Rectal smooth muscle tissue (tissue), 1 donor: ENCODE measurements at regions not wholly inside any gene's neighbourhood (a gene's known extent, or its start where the extent isn't known, plus 50 kb on each side); places are given as distances from the start of the nearest gene placed in this dataset.
"Not testable (repeated sequence)": the region's sequence is repeated elsewhere in the genome, so short reads cannot be mapped to it uniquely, and the experiment has no call there.

Experiments
- H3K27ac ChIP-seq: one replicate; pipeline ENCODE4 v1.7.0; 2013; ENCODE audit warnings: low read depth, low read length, inconsistent platforms
- H3K27me3 ChIP-seq: one replicate; pipeline ENCODE4 v1.7.0; 2013; ENCODE audit warnings: low read length; ENCODE audit not compliant: control insufficient read depth, insufficient read depth
- H3K36me3 ChIP-seq: one replicate; pipeline ENCODE4 v1.7.0; 2013; ENCODE audit warnings: low read length; ENCODE audit not compliant: control insufficient read depth, insufficient read depth
- H3K4me1 ChIP-seq: one replicate; pipeline ENCODE4 v1.7.0; 2013; ENCODE audit warnings: low read length; ENCODE audit not compliant: control insufficient read depth, insufficient read depth
- H3K4me3 ChIP-seq: one replicate; pipeline ENCODE4 v1.7.0; 2013; ENCODE audit warnings: low read length
- H3K9ac ChIP-seq: one replicate; pipeline ENCODE4 v1.7.0; 2013; ENCODE audit warnings: low read length

DNA sequence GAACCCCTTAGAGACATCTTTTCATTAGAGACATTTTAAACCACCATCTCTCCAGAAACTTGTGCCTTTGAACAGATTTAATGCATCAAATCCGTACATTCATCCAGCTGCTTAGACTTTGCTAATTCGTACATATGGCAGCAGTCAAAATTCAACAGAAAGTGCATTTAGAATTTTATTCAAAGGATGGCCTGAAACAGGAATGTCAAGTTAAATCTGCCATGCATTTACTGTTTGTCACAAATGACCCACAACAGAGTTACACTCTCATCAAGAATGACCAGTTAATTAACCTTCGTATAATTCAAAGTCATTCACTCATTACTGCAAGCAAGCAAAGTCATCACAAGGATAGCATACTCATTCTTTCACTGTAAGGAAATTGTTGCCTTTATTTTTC lies 284.3 kb downstream of the SLC7A11 start:
- no peaks in the 10 kb centered on the region for H3K36me3 ChIP-seq

GRCh38 chr4:137956256-137956655 lies 285.9 kb downstream of the SLC7A11 start:
- Histone ChIP-seq H3K27ac (no peak overlapping the region), H3K4me3 (no peak overlapping the region), H3K36me3 (no peaks in the 10 kb centered on the region), H3K9ac (no peak overlapping the region), H3K4me1 (no peaks in the 10 kb centered on the region), H3K27me3 (no peaks in the 10 kb centered on the region)

More for the DNA sequence above, 284.3 kb downstream of the SLC7A11 start:
- H3K4me1 ChIP-seq = no peaks in the 10 kb centered on the region
- H3K4me3 ChIP-seq = no peak overlapping the region
- H3K27me3 ChIP-seq = no peaks in the 10 kb centered on the region
- no peak overlapping the region for H3K27ac ChIP-seq
- no peak overlapping the region for H3K9ac ChIP-seq

DNA sequence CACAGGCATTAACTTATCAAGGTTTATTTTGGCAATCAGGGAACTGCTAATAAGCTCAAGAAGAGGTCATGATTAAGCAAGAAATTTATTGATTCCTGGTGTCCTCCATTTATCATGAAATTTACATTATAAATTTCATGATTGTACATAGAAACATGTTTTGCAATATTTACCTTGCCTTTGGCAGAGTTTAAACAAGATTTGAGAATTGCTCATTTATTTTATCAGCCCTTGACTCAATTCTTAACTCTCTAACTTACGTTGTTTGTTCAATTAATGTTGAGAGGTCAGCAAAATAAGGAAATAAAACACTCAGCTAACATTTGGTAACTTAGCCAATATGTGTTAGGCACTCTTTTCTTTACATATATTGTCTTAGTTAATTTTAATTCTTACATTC lies 286.6 kb downstream of the SLC7A11 start:
- Histone ChIP-seq H3K9ac (no peak overlapping the region), H3K27me3 (no peaks in the 10 kb centered on the region), H3K4me1 (no peaks in the 10 kb centered on the region), H3K4me3 (no peak overlapping the region), H3K36me3 (no peaks in the 10 kb centered on the region), H3K27ac (no peak overlapping the region)

DNA sequence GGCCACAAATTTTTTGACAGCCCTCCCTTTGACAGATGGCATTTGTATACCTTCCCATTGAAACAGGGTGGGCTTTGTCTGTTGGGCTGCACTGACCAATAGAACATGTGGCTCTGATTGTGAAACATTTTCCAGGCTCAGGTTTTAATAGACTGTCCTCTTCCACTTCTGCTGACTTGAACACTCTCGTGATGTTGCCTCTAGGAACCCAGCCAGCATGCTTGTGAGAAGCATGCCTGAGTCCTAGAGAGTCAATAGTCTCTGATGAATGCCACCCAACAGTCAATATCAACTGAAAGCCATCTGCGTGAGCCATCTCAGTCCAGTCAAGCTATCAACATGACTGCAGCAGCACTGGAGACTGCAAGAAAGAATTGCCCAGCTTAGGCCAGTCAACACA lies 290.0 kb downstream of the SLC7A11 start:
- H3K4me3 ChIP-seq = no peak overlapping the region
- H3K9ac ChIP-seq = no peak overlapping the region
- H3K4me1 ChIP-seq = no peaks in the 10 kb centered on the region
- no peaks in the 10 kb centered on the region for H3K27me3 ChIP-seq
- H3K36me3 ChIP-seq = no peaks in the 10 kb centered on the region
- H3K27ac ChIP-seq = no peak overlapping the region

GRCh38 chr4:137950286-137950685 lies 291.9 kb downstream of the SLC7A11 start:
- no peak overlapping the region for H3K9ac ChIP-seq
- no peaks in the 10 kb centered on the region for H3K27me3 ChIP-seq
- no peaks in the 10 kb centered on the region for H3K4me1 ChIP-seq
- H3K36me3 ChIP-seq = no peaks in the 10 kb centered on the region
- H3K27ac ChIP-seq = no peak overlapping the region
- no peak overlapping the region for H3K4me3 ChIP-seq

- no peaks in the 10 kb centered on the region for H3K36me3 ChIP-seq
These were observed 292.4 kb downstream of the SLC7A11 start for GRCh38 chr4:137949746-137950145.

DNA sequence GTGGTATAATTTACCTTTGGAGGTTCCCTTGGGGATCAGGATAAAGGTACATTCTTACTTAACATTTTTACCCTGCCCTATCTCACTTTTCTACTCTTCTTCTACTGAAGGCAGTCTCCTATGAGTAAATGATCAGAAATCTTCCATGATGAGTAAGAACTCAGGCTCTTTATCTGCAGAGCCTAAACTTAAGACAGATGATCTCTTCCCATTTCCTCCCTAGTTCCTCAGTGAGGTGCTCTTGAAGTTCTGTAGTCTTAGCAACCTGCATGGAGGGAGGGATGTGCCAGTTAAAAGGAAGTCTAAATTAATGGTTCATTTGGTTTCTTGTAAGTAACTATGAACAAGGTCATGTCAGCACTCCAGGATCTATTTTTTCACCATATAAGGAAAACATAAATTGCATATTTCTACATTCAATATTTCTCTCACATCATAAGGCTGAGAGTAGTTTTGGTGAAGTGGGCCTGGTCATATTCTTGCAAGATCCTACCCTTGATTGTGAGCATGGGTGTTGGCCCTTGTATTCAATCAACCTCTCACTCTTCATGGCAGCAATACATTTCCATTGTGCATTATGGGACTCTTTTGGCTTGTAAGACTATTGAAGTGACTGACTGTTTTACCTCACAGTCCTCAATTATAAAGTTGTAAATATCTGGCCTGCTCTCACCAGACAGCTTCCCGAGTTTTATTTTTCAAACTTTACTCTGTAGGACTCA lies 295.5 kb downstream of the SLC7A11 start:
- H3K4me1 ChIP-seq = no peaks in the 10 kb centered on the region
- no peak overlapping the region for H3K4me3 ChIP-seq
- H3K27ac ChIP-seq = no peak overlapping the region
- no peak overlapping the region for H3K9ac ChIP-seq
- no peaks in the 10 kb centered on the region for H3K27me3 ChIP-seq
- no peaks in the 10 kb centered on the region for H3K36me3 ChIP-seq

More at GRCh38 chr4:137949746-137950145, 292.4 kb downstream of the SLC7A11 start:
- H3K27me3 ChIP-seq = no peaks in the 10 kb centered on the region
- H3K27ac ChIP-seq = no peak overlapping the region
- H3K4me3 ChIP-seq = no peak overlapping the region
- H3K4me1 ChIP-seq = no peaks in the 10 kb centered on the region
- H3K9ac ChIP-seq = no peak overlapping the region

DNA sequence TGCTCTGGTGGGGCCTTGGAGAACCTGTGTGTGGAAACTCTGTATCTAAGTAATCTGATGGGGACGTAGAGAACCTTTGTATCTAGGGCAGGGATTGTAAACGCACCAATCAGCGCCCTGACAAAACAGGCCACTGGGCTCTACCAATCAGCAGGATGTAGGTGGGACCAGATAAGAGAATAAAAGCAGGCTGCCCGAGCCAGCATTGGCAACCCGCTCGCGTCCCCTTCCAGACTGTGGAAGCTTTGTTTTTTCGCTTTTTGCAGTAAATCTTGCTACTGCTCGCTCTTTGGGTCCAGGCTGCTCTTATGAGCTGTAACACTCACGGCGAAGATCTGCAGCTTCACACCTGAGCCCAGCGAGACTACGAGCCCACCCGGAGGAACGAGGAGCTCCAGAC lies 299.3 kb downstream of the SLC7A11 start:
- not testable (repeated sequence) for H3K27me3 ChIP-seq, H3K36me3 ChIP-seq, H3K9ac ChIP-seq, H3K4me1 ChIP-seq, H3K27ac ChIP-seq, H3K4me3 ChIP-seq

GRCh38 chr4:137942015-137942515 lies 300.1 kb downstream of the SLC7A11 start:
- not testable (repeated sequence) for H3K4me1 ChIP-seq, H3K27ac ChIP-seq, H3K27me3 ChIP-seq, H3K36me3 ChIP-seq, H3K4me3 ChIP-seq, H3K9ac ChIP-seq

GRCh38 chr4:137934911-137935310 lies 307.2 kb downstream of the SLC7A11 start:
- H3K4me1 ChIP-seq = no peaks in the 10 kb centered on the region
- no peaks in the 10 kb centered on the region for H3K36me3 ChIP-seq
- H3K27me3 ChIP-seq = no peaks in the 10 kb centered on the region
- H3K9ac ChIP-seq = no peak overlapping the region
- no peak overlapping the region for H3K4me3 ChIP-seq
- H3K27ac ChIP-seq = no peak overlapping the region

GRCh38 chr4:137934046-137934445 lies 308.1 kb downstream of the SLC7A11 start:
- Histone ChIP-seq H3K27ac (no peak overlapping the region), H3K4me3 (no peak overlapping the region), H3K9ac (no peak overlapping the region), H3K36me3 (no peaks in the 10 kb centered on the region), H3K27me3 (no peaks in the 10 kb centered on the region), H3K4me1 (no peaks in the 10 kb centered on the region)

GRCh38 chr4:137927972-137928371 lies 314.2 kb downstream of the SLC7A11 start:
- Histone ChIP-seq H3K4me1 (no peaks in the 10 kb centered on the region), H3K4me3 (no peak overlapping the region), H3K9ac (no peak overlapping the region), H3K36me3 (no peaks in the 10 kb centered on the region), H3K27ac (no peak overlapping the region), H3K27me3 (no peaks in the 10 kb centered on the region)

GRCh38 chr4:137923494-137923893 lies 318.7 kb downstream of the SLC7A11 start:
- Histone ChIP-seq H3K4me3 (no peak overlapping the region), H3K27ac (no peak overlapping the region), H3K4me1 (no peaks in the 10 kb centered on the region), H3K27me3 (no peaks in the 10 kb centered on the region), H3K36me3 (no peaks in the 10 kb centered on the region), H3K9ac (no peak overlapping the region)
